ENCODE measurements at regions not wholly inside any gene's neighbourhood (a gene's known extent, or its start where the extent isn't known, plus 50 kb on each side); places are given as distances from the start of the nearest gene placed in this dataset.

- TF ChIP-seq EZH2 (IDR thresholded peaks at IDR 0.05) = no peak
- TF ChIP-seq FOXP2 (optimal IDR thresholded peaks at IDR 0.05; ENCODE audit: control extremely low read depth, extremely low read length, insufficient read depth) = no peak
Observed at GRCh38 chr7:91342346-91342745, 78.1 kb downstream of the FZD1 start.

Data from SK-N-MC (cell line).